ENCODE measurements at regions not wholly inside any gene's neighbourhood (a gene's known extent, or its start where the extent isn't known, plus 50 kb on each side); places are given as distances from the start of the nearest gene placed in this dataset.
"Not testable (repeated sequence)": the region's sequence is repeated elsewhere in the genome, so short reads cannot be mapped to it uniquely, and the experiment has no call there.

- not testable (repeated sequence) for H3K4me1 ChIP-seq, DNase-seq, H3K4me3 ChIP-seq, H3K27ac ChIP-seq, H3K9me3 ChIP-seq, H3K27me3 ChIP-seq, H3K36me3 ChIP-seq
Observed at GRCh38 chr2:111367871-111368270, 247.2 kb downstream of the BCL2L11 start.

GRCh38 chr2:111368288-111368687, 247.6 kb downstream of the BCL2L11 start:
- not testable (repeated sequence) for H3K27ac ChIP-seq, H3K36me3 ChIP-seq, H3K9me3 ChIP-seq, H3K27me3 ChIP-seq, H3K4me3 ChIP-seq, DNase-seq, H3K4me1 ChIP-seq

GRCh38 chr2:111373060-111373459, 252.3 kb downstream of the BCL2L11 start:
- not testable (repeated sequence) for H3K27ac ChIP-seq, DNase-seq, H3K4me1 ChIP-seq, H3K9me3 ChIP-seq, H3K4me3 ChIP-seq, H3K36me3 ChIP-seq, H3K27me3 ChIP-seq

GRCh38 chr2:111373989-111374388, 253.3 kb downstream of the BCL2L11 start:
- H3K9me3 ChIP-seq, H3K27ac ChIP-seq, H3K27me3 ChIP-seq, H3K4me1 ChIP-seq, DNase-seq, H3K4me3 ChIP-seq, H3K36me3 ChIP-seq: not testable (repeated sequence)

- not testable (repeated sequence) for H3K27me3 ChIP-seq, H3K9me3 ChIP-seq, H3K27ac ChIP-seq, H3K4me1 ChIP-seq, H3K36me3 ChIP-seq, DNase-seq, H3K4me3 ChIP-seq
Observed at GRCh38 chr2:111374734-111375133, 254.0 kb downstream of the BCL2L11 start.

- H3K9me3 ChIP-seq, H3K27ac ChIP-seq, H3K36me3 ChIP-seq: not testable (repeated sequence)
Observed at GRCh38 chr2:111375320-111375883, 254.7 kb downstream of the BCL2L11 start.

GRCh38 chr2:111376272-111376970, 255.7 kb downstream of the BCL2L11 start:
- H3K27me3 ChIP-seq, DNase-seq, H3K9me3 ChIP-seq, H3K4me1 ChIP-seq, H3K36me3 ChIP-seq, H3K27ac ChIP-seq, H3K4me3 ChIP-seq: not testable (repeated sequence)

More at GRCh38 chr2:111375320-111375883, 254.7 kb downstream of the BCL2L11 start:
- H3K4me1 ChIP-seq, DNase-seq, H3K27me3 ChIP-seq, H3K4me3 ChIP-seq: not testable (repeated sequence)

- DNase-seq = peak in 1 of 3 donors; percentile 41
- not testable (repeated sequence) for H3K9me3 ChIP-seq, H3K27ac ChIP-seq, H3K27me3 ChIP-seq, H3K4me3 ChIP-seq, H3K36me3 ChIP-seq, H3K4me1 ChIP-seq
Observed at GRCh38 chr2:111376971-111377352, 256.2 kb downstream of the BCL2L11 start.

GRCh38 chr2:111377386-111377959, 256.8 kb downstream of the BCL2L11 start:
- not testable (repeated sequence) for H3K4me1 ChIP-seq, H3K9me3 ChIP-seq, DNase-seq, H3K27me3 ChIP-seq, H3K36me3 ChIP-seq, H3K27ac ChIP-seq, H3K4me3 ChIP-seq

- H3K27ac ChIP-seq, H3K9me3 ChIP-seq, H3K27me3 ChIP-seq, H3K36me3 ChIP-seq, DNase-seq, H3K4me1 ChIP-seq, H3K4me3 ChIP-seq: not testable (repeated sequence)
Observed at GRCh38 chr2:111378348-111378747, 257.6 kb downstream of the BCL2L11 start.

GRCh38 chr2:111380733-111381439, 260.2 kb downstream of the BCL2L11 start:
- H3K4me3 ChIP-seq, H3K27me3 ChIP-seq, H3K36me3 ChIP-seq, H3K27ac ChIP-seq, H3K4me1 ChIP-seq, DNase-seq, H3K9me3 ChIP-seq: not testable (repeated sequence)

- not testable (repeated sequence) for DNase-seq, H3K27ac ChIP-seq, H3K36me3 ChIP-seq, H3K27me3 ChIP-seq, H3K4me1 ChIP-seq, H3K4me3 ChIP-seq, H3K9me3 ChIP-seq
Observed at GRCh38 chr2:111381530-111382306, 261.0 kb downstream of the BCL2L11 start.

GRCh38 chr2:111382507-111382906, 261.8 kb downstream of the BCL2L11 start:
- H3K36me3 ChIP-seq, H3K9me3 ChIP-seq, H3K4me1 ChIP-seq, H3K27ac ChIP-seq, H3K4me3 ChIP-seq, DNase-seq, H3K27me3 ChIP-seq: not testable (repeated sequence)

GRCh38 chr2:111383311-111383710, 262.6 kb downstream of the BCL2L11 start:
- H3K4me3 ChIP-seq, H3K36me3 ChIP-seq, H3K4me1 ChIP-seq, H3K27ac ChIP-seq, H3K9me3 ChIP-seq, H3K27me3 ChIP-seq, DNase-seq: not testable (repeated sequence)

Measured in Peyer's patch (tissue), 4 donors.